ENCODE measurements at regions not wholly inside any gene's neighbourhood (a gene's known extent, or its start where the extent isn't known, plus 50 kb on each side); places are given as distances from the start of the nearest gene placed in this dataset.

GRCh38 chr1:72846476-72847278 is 564.3 kb upstream of the NEGR1 start:
- Histone ChIP-seq H3K4me3 (ENCODE audit: insufficient read depth, low read length, poor library complexity, severe bottlenecking) (no peak overlapping the region), H3K9me3 (ENCODE audit: insufficient read depth, low read length) (no peaks in the 10 kb centered on the region), H3K9ac (ENCODE audit: low read length) (no peak overlapping the region), H3K27me3 (ENCODE audit: low read length) (no peaks in the 10 kb centered on the region), H3F3A (ENCODE audit: insufficient read depth) (no peaks in the 10 kb centered on the region), H3K79me2 (ENCODE audit: insufficient read depth, low read length) (no peaks in the 10 kb centered on the region), H4K20me1 (ENCODE audit: low read depth, low read length) (no peaks in the 10 kb centered on the region), H3K9me2 (replicated peaks; ENCODE audit: insufficient read depth, low read length) (no peaks in the 10 kb centered on the region), H3K27ac (ENCODE audit: low read depth, low read length) (no peak overlapping the region), H3K36me3 (ENCODE audit: low read length) (no peaks in the 10 kb centered on the region), H2AFZ (ENCODE audit: low read depth, low read length, severe bottlenecking) (no peak overlapping the region), H3K4me2 (ENCODE audit: low read depth, low read length, poor library complexity, severe bottlenecking) (no peak overlapping the region)
- no peak for TF ChIP-seq CTCF (IDR thresholded peaks at IDR 0.05; ENCODE audit: insufficient read depth, low read length, poor library complexity, severe bottlenecking)
- TF ChIP-seq EZH2phosphoT487 (conservative IDR thresholded peaks at IDR 0.05; ENCODE audit: low read length) = no peak

GRCh38 chr1:72845981-72846380 is 563.6 kb upstream of the NEGR1 start:
- no peaks in the 10 kb centered on the region for H3K36me3 ChIP-seq (ENCODE audit: low read length)
- no peaks in the 10 kb centered on the region for H3K9me2 ChIP-seq (replicated peaks; ENCODE audit: insufficient read depth, low read length)
- no peaks in the 10 kb centered on the region for H3K79me2 ChIP-seq (ENCODE audit: insufficient read depth, low read length)
- H3K4me2 ChIP-seq (ENCODE audit: low read depth, low read length, poor library complexity, severe bottlenecking) = no peak overlapping the region
- no peak overlapping the region for H2AFZ ChIP-seq (ENCODE audit: low read depth, low read length, severe bottlenecking)
- H3K27me3 ChIP-seq (ENCODE audit: low read length) = no peaks in the 10 kb centered on the region
- H3K4me3 ChIP-seq (ENCODE audit: insufficient read depth, low read length, poor library complexity, severe bottlenecking) = no peak overlapping the region
- H4K20me1 ChIP-seq (ENCODE audit: low read depth, low read length) = no peaks in the 10 kb centered on the region
- H3K27ac ChIP-seq (ENCODE audit: low read depth, low read length) = no peak overlapping the region
- H3F3A ChIP-seq (ENCODE audit: insufficient read depth) = no peaks in the 10 kb centered on the region
- TF ChIP-seq CTCF (IDR thresholded peaks at IDR 0.05; ENCODE audit: insufficient read depth, low read length, poor library complexity, severe bottlenecking) (no peak), EZH2phosphoT487 (conservative IDR thresholded peaks at IDR 0.05; ENCODE audit: low read length) (no peak)
- no peak overlapping the region for H3K9ac ChIP-seq (ENCODE audit: low read length)
- no peaks in the 10 kb centered on the region for H3K9me3 ChIP-seq (ENCODE audit: insufficient read depth, low read length)

GRCh38 chr1:72845381-72845780 is 563.0 kb upstream of the NEGR1 start:
- Histone ChIP-seq H3K36me3 (ENCODE audit: low read length) (no peaks in the 10 kb centered on the region), H3K27me3 (ENCODE audit: low read length) (no peaks in the 10 kb centered on the region), H3K4me3 (ENCODE audit: insufficient read depth, low read length, poor library complexity, severe bottlenecking) (no peak overlapping the region), H3F3A (ENCODE audit: insufficient read depth) (no peaks in the 10 kb centered on the region), H2AFZ (ENCODE audit: low read depth, low read length, severe bottlenecking) (no peak overlapping the region), H3K9ac (ENCODE audit: low read length) (no peak overlapping the region), H3K9me2 (replicated peaks; ENCODE audit: insufficient read depth, low read length) (no peaks in the 10 kb centered on the region), H3K9me3 (ENCODE audit: insufficient read depth, low read length) (no peaks in the 10 kb centered on the region), H3K79me2 (ENCODE audit: insufficient read depth, low read length) (no peaks in the 10 kb centered on the region), H3K4me2 (ENCODE audit: low read depth, low read length, poor library complexity, severe bottlenecking) (no peak overlapping the region), H3K27ac (ENCODE audit: low read depth, low read length) (no peak overlapping the region), H4K20me1 (ENCODE audit: low read depth, low read length) (no peaks in the 10 kb centered on the region)
- TF ChIP-seq CTCF (IDR thresholded peaks at IDR 0.05; ENCODE audit: insufficient read depth, low read length, poor library complexity, severe bottlenecking) (no peak), EZH2phosphoT487 (conservative IDR thresholded peaks at IDR 0.05; ENCODE audit: low read length) (no peak)
